HG03159 (cell line): ENCODE measurements at regions not wholly inside any gene's neighbourhood (a gene's known extent, or its start where the extent isn't known, plus 50 kb on each side); places are given as distances from the start of the nearest gene placed in this dataset.
"Not testable (repeated sequence)": the region's sequence is repeated elsewhere in the genome, so short reads cannot be mapped to it uniquely, and the experiment has no call there.

Experiments used
- ATAC-seq: cut with Tn5 transposase; IDR thresholded peaks from one replicate; pipeline ENCODE4 v1.9.1; 2021; ENCODE audit warnings: mild to moderate bottlenecking, moderate library complexity; ENCODE audit not compliant: unreplicated experiment

GRCh38 chr1:229161740-229162139 is 109.2 kb upstream of the RAB4A start:
- ATAC-seq: no peak

- ATAC-seq: no peak
Measured at GRCh38 chr1:229162825-229163515, 107.9 kb upstream of the RAB4A start.

- no peak for ATAC-seq
Measured at GRCh38 chr1:229164348-229164747, 106.6 kb upstream of the RAB4A start.

GRCh38 chr1:229164836-229165735 is 105.8 kb upstream of the RAB4A start:
- ATAC-seq: no peak

GRCh38 chr1:229167318-229167717 is 103.6 kb upstream of the RAB4A start:
- ATAC-seq: no peak

- ATAC-seq: no peak
Measured at GRCh38 chr1:229169399-229169798, 101.5 kb upstream of the RAB4A start.

GRCh38 chr1:229170274-229170673 is 100.6 kb upstream of the RAB4A start:
- ATAC-seq: no peak

GRCh38 chr1:229170778-229171505 is 100.0 kb upstream of the RAB4A start:
- ATAC-seq: no peak

- ATAC-seq: no peak
Measured at GRCh38 chr1:229171934-229172333, 99.0 kb upstream of the RAB4A start.

GRCh38 chr1:229173491-229174476 is 97.1 kb upstream of the RAB4A start:
- not testable (repeated sequence) for ATAC-seq

GRCh38 chr1:229175297-229175696 is 95.6 kb upstream of the RAB4A start:
- not testable (repeated sequence) for ATAC-seq

GRCh38 chr1:229176457-229176856 is 94.5 kb upstream of the RAB4A start:
- not testable (repeated sequence) for ATAC-seq

GRCh38 chr1:229180161-229180560 is 90.8 kb upstream of the RAB4A start:
- no peak for ATAC-seq

GRCh38 chr1:229181419-229181818 is 89.5 kb upstream of the RAB4A start:
- ATAC-seq: no peak

- ATAC-seq: no peak
Measured at GRCh38 chr1:229183588-229183987, 87.3 kb upstream of the RAB4A start.

GRCh38 chr1:229184066-229184465 is 86.8 kb upstream of the RAB4A start:
- ATAC-seq: no peak

GRCh38 chr1:229185963-229186362 is 84.9 kb upstream of the RAB4A start:
- no peak for ATAC-seq

GRCh38 chr1:229186373-229187056 is 84.4 kb upstream of the RAB4A start:
- ATAC-seq: peak; percentile 91

- no peak for ATAC-seq
Measured at GRCh38 chr1:229190057-229190575, 80.8 kb upstream of the RAB4A start.
